Mesendoderm (in vitro differentiated cells): ENCODE measurements at regions not wholly inside any gene's neighbourhood (a gene's known extent, or its start where the extent isn't known, plus 50 kb on each side); places are given as distances from the start of the nearest gene placed in this dataset.
A peak's percentile ranks its signal among the peaks of the same experiment; 100 is the strongest.
"Not testable (repeated sequence)": the region's sequence is repeated elsewhere in the genome, so short reads cannot be mapped to it uniquely, and the experiment has no call there.

Experiments
- DNase-seq: peaks from one replicate; pipeline ENCODE4 v3.0.0; 2013
- H2AK5ac ChIP-seq: 2 replicates; pipeline ENCODE4 v1.6.1; 2013; ENCODE audit warnings: low read length, inconsistent platforms
- H2BK120ac ChIP-seq: 2 replicates; pipeline ENCODE4 v1.6.1; 2013; ENCODE audit warnings: low read depth, mild to moderate bottlenecking, low read length, moderate library complexity, mixed read lengths
- H2BK15ac ChIP-seq: replicated peaks from 2 replicates; pipeline ENCODE4 v1.6.1; 2013; ENCODE audit warnings: low read depth, mild to moderate bottlenecking, moderate library complexity
- H2BK5ac ChIP-seq: 2 replicates; pipeline ENCODE4 v1.6.1; 2013; ENCODE audit warnings: low read length, inconsistent platforms
- H3K18ac ChIP-seq: 2 replicates; pipeline ENCODE4 v1.6.1; 2013; ENCODE audit warnings: mild to moderate bottlenecking, low read length, mixed read lengths
- H3K23ac ChIP-seq: one replicate; pipeline ENCODE4 v1.6.1; 2013; ENCODE audit warnings: low read length
- H3K27ac ChIP-seq: 2 replicates; pipeline ENCODE4 v1.5.1; 2013; ENCODE audit warnings: low read depth, mild to moderate bottlenecking, inconsistent platforms, low read length, moderate library complexity
- H3K27me3 ChIP-seq: 2 replicates; pipeline ENCODE4 v1.6.1; 2013; ENCODE audit warnings: low read length, control low read depth, mild to moderate bottlenecking, inconsistent platforms; ENCODE audit not compliant: insufficient read depth, poor library complexity
- H3K36me3 ChIP-seq: 2 replicates; pipeline ENCODE4 v1.6.1; 2013; ENCODE audit warnings: low read length, inconsistent platforms; ENCODE audit not compliant: control insufficient read depth, insufficient read depth
- H3K4ac ChIP-seq: one replicate; pipeline ENCODE4 v1.6.1; 2013; ENCODE audit warnings: low read depth, mild to moderate bottlenecking, low read length, moderate library complexity
- H3K4me1 ChIP-seq: 2 replicates; pipeline ENCODE4 v1.6.1; 2013; ENCODE audit warnings: low read depth, low read length, inconsistent platforms; ENCODE audit not compliant: control insufficient read depth
- H3K4me2 ChIP-seq: 2 replicates; pipeline ENCODE4 v1.6.1; 2013; ENCODE audit warnings: low read length
- H3K4me3 ChIP-seq: 2 replicates; pipeline ENCODE4 v1.5.1; 2013; ENCODE audit warnings: mild to moderate bottlenecking, low read length
- H3K56ac ChIP-seq: one replicate; pipeline ENCODE4 v1.6.1; 2013; ENCODE audit warnings: low read length
- H3K79me1 ChIP-seq: 2 replicates; pipeline ENCODE4 v1.6.1; 2013; ENCODE audit warnings: low read length, inconsistent platforms
- H3K79me2 ChIP-seq: 2 replicates; pipeline ENCODE4 v1.6.1; 2013; ENCODE audit warnings: mild to moderate bottlenecking, low read length; ENCODE audit not compliant: control insufficient read depth, insufficient read depth
- H3K9ac ChIP-seq: 2 replicates; pipeline ENCODE4 v1.6.1; 2013; ENCODE audit warnings: low read length, inconsistent platforms
- H4K5ac ChIP-seq: one replicate; pipeline ENCODE4 v1.6.1; 2013; ENCODE audit warnings: low read length
- H4K8ac ChIP-seq: one replicate; pipeline ENCODE4 v1.6.1; 2013; ENCODE audit warnings: low read depth, mild to moderate bottlenecking, control low read depth, low read length, moderate library complexity
- WGBS: extraction: QIAGEN DNeasy Blood & Tissue Kit; methylation state at CpG from one replicate; pipeline ENCODE4 v1.1.7; 2013; ENCODE audit warnings: low lambda C conversion rate, missing lambda C conversion rate; ENCODE audit not compliant: insufficient coverage; ENCODE audit errors: extremely low coverage; 5-methylcytosine and 5-hydroxymethylcytosine counted together

GRCh38 chr1:8152731-8153702, 126.9 kb upstream of the ERRFI1 start:
- WGBS, result no CpG with 5 or more reads among the region's 19 CpGs
- Histone ChIP-seq H3K79me1 (no peaks in the 10 kb centered on the region), H3K4me2 (no peak overlapping the region), H2BK15ac (no peak overlapping the region), H3K4me1 (peaks cover 10% of the 10 kb centered on the region), H2BK5ac (no peak overlapping the region), H3K79me2 (no peaks in the 10 kb centered on the region), H3K4me3 (no peak overlapping the region), H3K27me3 (no peaks in the 10 kb centered on the region), H4K5ac (no peak overlapping the region), H3K9ac (no peak overlapping the region), H3K23ac (no peak overlapping the region), H3K4ac (no peak overlapping the region), H2BK120ac (no peak overlapping the region), H4K8ac (no peak overlapping the region), H3K56ac (no peak overlapping the region), H3K36me3 (no peaks in the 10 kb centered on the region), H2AK5ac (no peak overlapping the region), H3K18ac (no peak overlapping the region), H3K27ac (no peak overlapping the region)
- DNase-seq, result no peak

DNA sequence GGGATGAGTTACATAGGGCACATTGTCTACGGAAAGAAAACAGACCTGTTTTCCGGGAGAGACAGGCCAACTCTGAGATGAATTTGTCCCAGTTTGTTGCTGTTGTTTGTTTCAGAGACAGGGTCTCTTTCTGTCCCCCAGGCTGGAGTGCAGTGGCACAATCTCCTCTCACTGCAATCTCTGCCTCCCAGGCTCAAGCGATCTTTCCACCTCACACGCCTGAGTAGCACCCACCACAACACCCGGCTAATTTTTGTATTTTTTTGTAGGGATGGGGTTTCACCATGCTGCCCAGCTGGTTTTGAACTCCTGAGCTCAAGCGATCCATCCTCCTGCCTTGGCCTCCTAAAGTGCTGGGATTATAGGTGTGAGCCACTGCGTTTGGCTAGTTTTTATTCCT, 125.5 kb upstream of the ERRFI1 start:
- Histone ChIP-seq H3K23ac (no peak overlapping the region), H3K36me3 (no peaks in the 10 kb centered on the region), H2BK5ac (no peak overlapping the region), H3K4me1 (peaks cover 5% of the 10 kb centered on the region), H3K79me1 (no peaks in the 10 kb centered on the region), H3K9ac (no peak overlapping the region), H4K5ac (no peak overlapping the region), H3K27ac (no peak overlapping the region), H2AK5ac (no peak overlapping the region), H3K18ac (no peak overlapping the region), H4K8ac (no peak overlapping the region), H3K4ac (no peak overlapping the region), H3K56ac (no peak overlapping the region), H3K4me3 (no peak overlapping the region), H3K27me3 (no peaks in the 10 kb centered on the region), H3K79me2 (no peaks in the 10 kb centered on the region), H2BK120ac (no peak overlapping the region), H2BK15ac (no peak overlapping the region), H3K4me2 (no peak overlapping the region)
- no peak for DNase-seq
- no CpG with 5 or more reads among the region's 7 CpGs for WGBS

GRCh38 chr1:8149756-8150155, 123.6 kb upstream of the ERRFI1 start:
- H3K18ac ChIP-seq, H3K4me2 ChIP-seq, H3K23ac ChIP-seq, H3K56ac ChIP-seq, H3K79me1 ChIP-seq, H4K8ac ChIP-seq, H2AK5ac ChIP-seq, H3K36me3 ChIP-seq, H3K4ac ChIP-seq, H3K27ac ChIP-seq, H2BK5ac ChIP-seq, DNase-seq, H3K27me3 ChIP-seq, H3K4me3 ChIP-seq, H3K4me1 ChIP-seq, H3K9ac ChIP-seq, H2BK120ac ChIP-seq, H3K79me2 ChIP-seq, H2BK15ac ChIP-seq, H4K5ac ChIP-seq: not testable (repeated sequence)
- no CpG with 5 or more reads among the region's 7 CpGs for WGBS

DNA sequence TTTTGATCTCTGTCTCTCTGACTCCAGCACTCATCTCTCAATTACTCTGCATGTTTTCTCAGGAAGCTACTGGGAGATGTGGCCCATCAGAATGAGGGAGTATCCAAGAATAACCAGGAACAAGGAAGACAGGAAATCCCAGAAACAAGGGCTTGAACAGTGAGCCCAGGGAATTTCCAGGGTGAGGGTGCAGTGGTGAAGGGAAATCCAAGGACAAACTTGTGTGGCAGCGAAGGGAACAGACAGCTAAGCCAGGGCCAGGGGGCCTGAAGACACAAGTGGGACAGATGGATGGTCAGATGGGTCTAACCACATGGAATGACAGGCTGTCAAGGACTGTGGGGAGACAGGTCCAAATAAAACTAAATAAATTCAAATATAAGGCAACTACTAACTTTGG, 121.8 kb upstream of the ERRFI1 start:
- no peak overlapping the region for H3K4ac ChIP-seq
- no peak overlapping the region for H2AK5ac ChIP-seq
- H3K79me1 ChIP-seq, result no peaks in the 10 kb centered on the region
- no peak overlapping the region for H3K18ac ChIP-seq
- no peaks in the 10 kb centered on the region for H3K27me3 ChIP-seq
- no peak for DNase-seq
- no peaks in the 10 kb centered on the region for H3K4me1 ChIP-seq
- H3K4me3 ChIP-seq, result no peak overlapping the region
- H3K9ac ChIP-seq, result no peak overlapping the region
- H2BK5ac ChIP-seq, result no peak overlapping the region
- H4K8ac ChIP-seq, result no peak overlapping the region
- no peaks in the 10 kb centered on the region for H3K79me2 ChIP-seq
- H3K56ac ChIP-seq, result no peak overlapping the region
- H3K4me2 ChIP-seq, result no peak overlapping the region
- no peak overlapping the region for H4K5ac ChIP-seq
- no peak overlapping the region for H2BK120ac ChIP-seq
- no peak overlapping the region for H3K23ac ChIP-seq
- no peak overlapping the region for H2BK15ac ChIP-seq
- H3K36me3 ChIP-seq, result no peaks in the 10 kb centered on the region
- WGBS, result no CpG with 5 or more reads among the region's 1 CpG
- no peak overlapping the region for H3K27ac ChIP-seq

GRCh38 chr1:8146257-8146855, 120.2 kb upstream of the ERRFI1 start:
- Histone ChIP-seq H2BK15ac (no peak overlapping the region), H4K5ac (no peak overlapping the region), H3K18ac (no peak overlapping the region), H3K27ac (no peak overlapping the region), H3K4me2 (no peak overlapping the region), H2AK5ac (no peak overlapping the region), H3K23ac (no peak overlapping the region), H2BK120ac (no peak overlapping the region), H3K4ac (no peak overlapping the region), H3K36me3 (no peaks in the 10 kb centered on the region), H3K9ac (no peak overlapping the region), H2BK5ac (no peak overlapping the region), H3K79me2 (no peaks in the 10 kb centered on the region), H3K27me3 (no peaks in the 10 kb centered on the region), H3K4me3 (no peak overlapping the region), H4K8ac (no peak overlapping the region), H3K4me1 (no peaks in the 10 kb centered on the region), H3K79me1 (no peaks in the 10 kb centered on the region), H3K56ac (peak overlapping the region; percentile 12)
- WGBS, result no CpG with 5 or more reads among the region's 11 CpGs
- no peak for DNase-seq
